HG02610 (cell line): ENCODE measurements at regions not wholly inside any gene's neighbourhood (a gene's known extent, or its start where the extent isn't known, plus 50 kb on each side); places are given as distances from the start of the nearest gene placed in this dataset.
"Not testable (repeated sequence)": the region's sequence is repeated elsewhere in the genome, so short reads cannot be mapped to it uniquely, and the experiment has no call there.

Source experiments
- ATAC-seq: cut with Tn5 transposase; IDR thresholded peaks from one replicate; pipeline ENCODE4 v1.9.1; 2021; ENCODE audit warnings: mild to moderate bottlenecking, moderate library complexity; ENCODE audit not compliant: unreplicated experiment

DNA sequence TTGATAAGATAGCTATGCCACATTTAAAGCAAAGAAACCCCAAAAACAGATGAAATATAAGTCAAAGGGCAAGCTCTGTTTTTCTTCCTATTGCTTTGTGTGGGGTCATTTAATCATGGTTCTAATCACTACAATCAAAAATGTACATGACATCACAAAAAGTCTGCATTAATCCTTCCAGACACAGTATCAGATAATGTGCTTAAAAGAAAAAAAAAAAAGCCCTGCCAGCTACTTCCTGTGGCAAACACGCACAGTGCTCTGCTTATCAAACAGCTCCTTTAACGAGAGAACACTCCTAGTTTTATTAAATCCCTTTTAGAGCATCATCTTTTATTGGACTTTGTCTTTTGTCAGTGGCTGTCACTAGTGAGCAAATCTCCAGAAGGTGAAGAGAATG, 1005.8 kb downstream of the GATA3 start:
- ATAC-seq: no peak

DNA sequence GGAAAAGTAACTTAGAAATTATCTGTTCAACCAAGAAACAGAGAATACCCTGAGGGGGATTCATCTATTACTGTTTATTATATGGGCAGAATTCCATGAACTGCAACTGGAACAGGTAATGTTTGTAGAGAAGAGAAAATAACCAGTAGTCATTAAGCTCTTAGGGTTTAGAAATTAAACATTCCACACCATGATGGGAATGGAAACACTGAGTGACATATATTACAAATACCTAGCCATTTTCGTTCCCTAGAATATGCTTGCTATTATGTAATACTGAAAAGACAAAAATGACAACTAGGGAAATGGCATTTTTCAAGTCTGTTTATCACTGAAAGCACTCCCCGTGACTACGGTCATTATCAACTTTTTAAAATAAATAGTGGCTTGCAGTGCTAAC, 1007.4 kb downstream of the GATA3 start:
- no peak for ATAC-seq

DNA sequence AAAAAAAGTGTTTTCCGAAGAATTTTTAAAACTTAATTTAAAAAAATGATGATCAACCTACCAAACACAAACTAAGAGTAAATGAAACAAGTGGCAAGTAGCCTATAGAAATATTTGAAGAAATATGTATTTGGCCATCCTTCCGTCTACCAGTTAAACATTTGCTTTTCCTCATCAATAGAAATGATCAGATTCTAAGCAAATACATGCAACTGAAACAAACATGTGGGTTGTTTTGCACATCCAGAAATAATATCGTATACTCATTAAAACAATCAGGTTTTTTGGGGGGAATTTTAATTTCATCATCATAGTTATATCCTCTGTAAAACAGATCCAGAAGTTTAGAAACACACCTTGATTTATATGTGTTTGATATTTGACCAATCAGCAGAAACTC, 1011.7 kb downstream of the GATA3 start:
- no peak for ATAC-seq

DNA sequence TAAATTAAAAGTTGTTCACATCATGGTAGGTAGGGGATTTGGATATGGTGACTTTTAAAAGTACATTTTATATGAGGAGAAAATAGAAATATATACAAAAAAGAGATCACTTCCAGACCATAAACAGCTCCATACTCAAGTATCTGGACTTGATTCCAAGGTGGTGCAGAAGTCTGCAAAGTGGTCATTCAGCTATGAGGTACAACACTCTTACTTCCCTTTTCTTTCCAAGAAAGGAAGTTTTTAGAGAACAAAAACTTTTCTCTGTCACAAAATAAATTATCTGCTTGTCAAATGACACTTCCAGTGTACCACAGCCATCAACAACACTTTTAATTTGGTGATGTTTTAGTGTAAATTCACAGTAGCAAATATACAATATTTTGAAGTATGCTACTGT, 1013.5 kb downstream of the GATA3 start:
- no peak for ATAC-seq

DNA sequence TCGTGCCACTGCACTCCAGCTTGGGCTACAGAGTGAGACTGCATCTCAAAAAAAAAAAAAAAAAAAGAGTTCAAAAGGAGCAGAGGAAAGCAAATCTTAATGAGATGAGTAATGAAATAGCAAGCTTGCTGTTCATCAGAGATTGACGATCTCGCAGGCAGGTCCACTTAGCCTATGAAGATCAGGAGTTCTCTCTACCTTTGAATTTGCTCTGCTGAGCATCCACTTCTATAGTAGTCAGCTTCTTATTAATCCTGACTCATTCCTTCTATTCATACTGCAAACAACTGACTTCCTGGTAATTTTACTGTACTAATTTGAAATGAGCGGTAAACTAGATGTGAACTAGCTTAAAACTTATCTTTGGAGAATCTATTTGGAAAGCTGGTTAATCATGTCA, 1014.6 kb downstream of the GATA3 start:
- ATAC-seq: no peak

DNA sequence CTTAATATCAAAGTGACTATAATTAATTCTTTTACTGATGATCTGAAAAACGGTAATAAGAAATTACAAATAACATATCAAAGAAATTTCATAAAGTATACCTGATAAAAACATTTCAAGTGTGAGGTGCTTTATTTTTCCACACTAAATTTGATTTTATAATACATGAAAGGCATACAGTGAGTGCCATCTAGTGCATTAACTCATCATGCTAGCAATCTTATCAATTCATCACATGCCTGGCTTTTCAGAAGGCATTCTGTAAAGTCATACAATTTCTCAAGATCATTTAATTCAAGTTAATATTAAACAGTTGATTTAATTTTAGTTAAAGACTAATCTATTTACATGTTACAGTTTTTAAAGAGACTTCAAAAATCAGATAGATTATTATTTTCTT, 1020.9 kb downstream of the GATA3 start:
- no peak for ATAC-seq

DNA sequence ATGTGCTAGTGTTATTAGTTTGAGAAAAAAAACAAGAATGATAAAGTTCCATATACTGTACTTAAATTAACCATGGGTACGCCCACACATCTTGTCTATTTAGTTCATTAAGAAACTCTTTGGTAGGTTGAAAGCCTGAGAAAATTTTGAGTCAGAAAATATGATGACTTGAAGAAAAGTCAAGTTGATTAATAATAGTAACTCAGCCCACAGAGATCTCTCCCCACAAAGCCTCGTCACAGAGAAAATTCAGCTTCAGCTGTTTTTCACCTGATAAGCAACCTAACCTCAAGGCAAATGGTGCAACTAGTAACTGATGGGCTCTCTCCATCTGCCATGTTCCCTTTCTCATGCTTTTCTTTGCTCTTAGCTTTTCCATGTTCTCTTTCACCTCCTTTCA, 1021.6 kb downstream of the GATA3 start:
- no peak for ATAC-seq

DNA sequence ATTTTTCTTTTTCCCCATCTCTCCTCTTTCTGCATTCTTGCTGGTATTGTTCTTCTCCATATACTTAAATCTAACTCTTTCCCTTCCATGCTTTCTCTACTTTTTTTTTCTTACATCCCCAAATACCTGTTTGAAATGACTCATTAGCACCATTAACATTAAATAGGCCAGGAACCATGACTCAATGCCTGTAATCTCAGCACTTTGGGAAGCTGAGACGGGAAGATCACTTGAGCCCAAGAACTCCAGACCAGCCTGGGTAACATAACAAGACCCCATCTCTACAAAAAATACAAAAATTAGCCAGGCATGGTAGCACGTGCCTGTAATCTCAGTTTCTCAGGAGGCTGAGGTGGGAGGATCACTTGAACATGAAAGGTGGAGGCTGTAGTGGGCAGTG, 1026.8 kb downstream of the GATA3 start:
- ATAC-seq: no peak

DNA sequence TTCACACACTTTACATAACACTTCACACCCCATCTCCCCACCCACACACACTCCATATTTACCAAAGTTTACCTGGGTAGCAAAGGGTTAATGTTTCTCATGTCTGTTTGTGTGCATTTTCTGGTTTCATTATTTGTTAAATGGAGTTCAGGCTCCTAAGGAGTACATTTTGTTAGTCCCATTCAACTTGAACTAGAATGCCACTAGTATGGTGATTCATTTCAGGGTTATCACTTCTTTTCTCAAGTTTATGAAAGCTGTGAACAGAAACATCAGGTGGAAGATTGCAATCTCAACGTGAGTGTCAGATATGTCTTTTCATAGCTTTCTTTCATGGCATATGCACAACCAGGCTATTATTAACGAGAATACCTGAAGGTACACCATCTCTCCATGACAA, 1027.5 kb downstream of the GATA3 start:
- ATAC-seq: no peak

DNA sequence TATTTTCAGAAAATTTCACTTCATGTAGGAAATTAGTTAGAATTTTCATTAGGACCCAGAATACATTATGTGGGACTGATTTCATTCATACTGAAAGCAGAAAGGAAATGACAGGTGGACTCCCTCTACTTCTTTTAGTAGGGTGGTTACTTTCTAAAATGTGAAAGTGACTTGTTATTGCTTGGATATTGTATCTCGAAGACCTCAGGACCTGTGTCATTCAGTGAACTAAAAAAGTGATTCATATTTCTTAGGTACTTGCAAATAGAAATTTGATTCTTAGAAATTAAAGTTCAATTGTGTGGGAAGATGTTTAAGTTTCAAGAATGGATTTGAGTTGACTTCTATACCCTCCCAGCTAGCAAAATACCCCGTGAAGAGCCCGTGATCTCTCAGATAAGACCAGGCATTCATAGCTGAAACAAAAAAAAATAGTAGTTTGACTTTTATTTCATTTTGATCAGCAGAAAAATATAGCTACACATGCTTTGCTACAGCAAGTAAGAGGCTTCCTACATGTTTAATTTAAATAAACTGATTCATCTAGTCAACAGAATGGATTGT, 1037.1 kb downstream of the GATA3 start:
- ATAC-seq: no peak

DNA sequence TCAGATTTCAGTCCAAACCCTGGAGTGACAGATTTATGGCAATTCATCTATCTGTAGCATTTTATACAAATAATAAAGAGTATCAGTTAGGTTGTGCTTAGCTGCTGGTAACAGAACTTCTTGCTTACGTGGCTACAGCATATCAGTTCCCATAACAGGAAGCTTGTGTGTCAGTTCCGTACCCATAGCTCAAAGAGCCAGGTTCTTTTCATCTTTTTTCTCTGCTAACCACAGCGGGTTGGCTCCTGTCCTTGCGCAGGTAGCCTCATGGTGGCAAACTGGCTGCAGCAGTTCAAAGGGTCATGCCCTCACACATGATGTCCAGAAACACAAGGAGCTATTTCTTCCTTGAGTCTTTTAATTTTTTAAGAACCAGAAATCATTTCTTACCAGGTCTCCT, 1041.8 kb downstream of the GATA3 start:
- no peak for ATAC-seq

DNA sequence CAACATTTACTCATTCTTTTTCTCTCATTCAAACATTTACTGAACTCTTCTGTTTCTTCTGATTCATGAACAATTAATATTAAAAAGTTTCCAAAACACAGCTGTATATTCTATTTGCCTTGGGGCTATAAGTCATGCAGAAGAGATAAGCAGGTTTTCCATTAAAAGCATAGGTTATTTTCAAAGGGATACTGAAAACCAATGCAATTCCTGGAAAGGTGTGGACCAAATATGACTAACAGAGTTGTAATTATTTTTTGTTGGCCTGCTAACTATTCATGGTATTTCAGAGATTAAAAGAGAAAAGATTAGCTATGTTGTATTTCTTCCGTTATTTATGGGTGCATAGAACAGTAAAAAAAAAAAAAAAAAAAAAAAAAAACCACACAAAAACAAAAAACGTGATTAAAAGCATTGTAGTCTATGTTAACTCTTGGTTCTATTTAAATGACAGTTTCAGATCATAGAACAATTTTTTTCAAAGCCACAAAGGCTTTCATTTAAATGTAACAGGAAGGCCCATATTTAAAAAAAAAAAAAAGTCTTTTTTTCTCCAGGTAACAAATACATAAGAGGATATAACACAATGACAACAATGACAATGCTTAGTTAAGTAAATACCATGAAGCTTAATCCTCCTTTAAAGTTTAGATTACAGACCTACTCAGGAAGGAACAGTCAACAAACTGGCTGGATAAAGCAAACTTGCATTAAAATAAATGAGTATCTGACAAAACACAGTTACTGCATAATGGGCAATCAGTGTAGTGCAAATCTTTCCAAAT, 1042.9 kb downstream of the GATA3 start:
- ATAC-seq: no peak

DNA sequence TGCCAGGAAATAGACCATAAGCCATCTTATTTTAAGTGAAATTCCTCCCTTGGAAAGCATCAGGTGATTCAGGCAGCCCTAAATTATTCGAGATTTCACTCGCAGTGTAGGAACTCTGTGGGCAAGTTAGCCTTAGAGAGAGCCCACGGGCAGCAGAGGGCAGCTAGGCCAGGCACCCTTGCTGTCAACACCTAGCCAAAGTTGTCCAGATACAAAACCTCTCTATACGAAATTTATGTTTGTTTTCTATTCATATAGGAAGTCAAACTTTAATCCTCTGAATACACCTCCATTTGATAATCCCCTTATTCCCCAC, 1043.5 kb downstream of the GATA3 start:
- ATAC-seq: no peak

DNA sequence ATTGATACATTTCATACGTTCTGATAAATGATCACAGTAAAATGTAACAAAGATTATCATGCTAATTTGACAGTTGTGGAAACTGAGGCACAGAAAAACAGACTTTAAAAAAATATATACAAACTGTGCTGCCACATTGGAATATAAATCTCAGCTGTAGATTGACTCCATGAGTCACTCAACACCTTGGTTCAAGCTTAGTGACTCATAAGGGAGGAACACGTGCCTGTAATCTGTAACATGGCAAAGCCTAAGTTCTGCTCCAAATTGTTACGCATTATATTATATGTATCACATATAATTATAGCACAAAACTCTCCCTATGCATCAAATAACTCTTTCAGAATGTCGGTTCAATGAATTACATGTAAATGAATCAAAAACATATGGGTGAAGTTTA, 1047.5 kb downstream of the GATA3 start:
- ATAC-seq: no peak

DNA sequence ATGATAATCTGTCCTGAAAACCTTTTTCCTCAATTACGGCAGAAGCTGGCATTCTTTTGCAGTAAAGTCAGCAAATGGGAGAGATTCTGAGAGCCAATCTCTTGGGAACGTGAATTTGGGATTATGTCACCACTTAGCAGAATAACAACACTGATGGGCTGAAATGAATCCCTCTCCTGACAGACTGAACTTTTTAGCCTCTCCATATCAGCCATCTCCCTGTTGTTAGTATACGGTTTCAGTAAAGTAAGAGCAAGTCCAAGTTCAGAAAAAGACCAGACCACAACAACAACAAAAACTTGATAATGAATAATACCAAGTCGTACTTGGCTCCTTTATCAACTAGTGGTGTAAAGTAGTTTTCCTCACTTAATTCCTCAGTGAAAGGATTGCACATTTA, 1048.8 kb downstream of the GATA3 start:
- ATAC-seq: no peak

DNA sequence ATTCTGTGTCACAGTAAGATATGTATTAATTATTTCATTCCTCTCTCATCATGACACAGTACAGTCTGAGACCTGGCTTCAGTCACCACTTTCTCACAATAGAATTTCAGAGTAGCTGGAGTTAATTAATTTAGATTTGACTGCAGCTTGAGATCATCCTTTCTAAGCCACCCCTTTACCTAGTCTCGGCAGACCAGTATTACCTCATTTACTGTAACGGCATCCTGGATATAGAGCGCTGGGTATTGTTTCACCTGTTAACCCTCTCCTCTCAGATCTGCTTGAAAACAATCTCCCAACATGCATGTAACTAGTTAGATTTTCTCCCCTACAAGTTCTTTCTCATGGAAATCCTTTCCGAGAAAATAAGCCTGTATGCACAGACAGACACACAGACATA, 1057.5 kb downstream of the GATA3 start:
- no peak for ATAC-seq

DNA sequence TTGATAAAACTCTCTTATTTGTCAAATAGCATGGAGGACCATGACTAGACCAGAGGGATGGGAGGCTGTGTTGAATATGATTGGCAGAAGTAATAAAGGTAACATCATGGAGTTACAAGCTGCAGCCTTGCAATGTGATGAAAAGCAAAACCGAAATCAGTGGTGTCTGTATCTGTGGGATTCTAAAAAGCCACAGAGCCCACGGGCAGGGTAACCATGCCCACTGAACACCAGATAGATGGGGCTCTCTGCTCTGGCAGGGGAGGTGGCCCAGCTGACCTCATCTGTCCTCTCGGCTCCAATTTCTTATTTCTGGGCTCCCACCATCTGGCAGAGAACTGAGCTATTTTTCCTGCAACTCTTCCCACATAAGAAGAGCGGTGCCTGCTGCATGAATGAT, 1072.2 kb downstream of the GATA3 start:
- ATAC-seq: no peak

DNA sequence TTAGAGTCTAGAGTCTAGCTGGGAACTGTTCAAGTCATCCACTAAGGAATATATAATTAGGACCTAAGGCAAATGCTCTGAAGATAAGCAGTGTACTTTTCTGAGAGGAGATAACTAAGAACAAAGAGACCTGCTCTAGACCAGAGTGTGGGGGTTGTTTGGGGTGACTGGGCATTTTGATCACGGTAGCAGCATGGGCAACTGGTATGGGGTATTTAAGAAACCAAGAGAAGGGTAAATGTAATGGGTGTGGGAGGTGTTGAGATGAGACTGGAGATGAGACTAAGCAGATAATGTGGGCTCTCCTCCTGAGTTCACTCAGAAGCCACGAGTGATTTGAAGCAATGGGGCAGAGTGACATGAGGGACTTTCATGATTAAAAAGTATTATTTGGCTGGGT, 1082.9 kb downstream of the GATA3 start:
- ATAC-seq: no peak

DNA sequence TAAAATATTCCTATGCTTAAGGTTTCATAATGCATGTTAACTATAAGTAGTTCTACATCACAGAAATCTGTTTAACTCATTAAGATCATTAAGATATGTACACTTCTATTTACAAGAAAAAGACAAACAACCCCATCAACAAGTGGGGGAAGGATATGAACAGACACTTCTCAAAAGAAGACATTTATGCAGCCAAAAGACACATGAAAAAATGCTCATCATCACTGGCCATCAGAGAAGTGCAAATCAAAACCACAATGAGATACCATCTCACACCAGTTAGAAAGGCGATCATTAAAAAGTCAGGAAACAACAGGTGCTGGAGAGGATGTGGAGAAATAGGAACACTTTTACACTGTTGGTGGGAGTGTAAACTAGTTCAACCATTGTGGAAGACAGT, 1084.3 kb downstream of the GATA3 start:
- not testable (repeated sequence) for ATAC-seq

DNA sequence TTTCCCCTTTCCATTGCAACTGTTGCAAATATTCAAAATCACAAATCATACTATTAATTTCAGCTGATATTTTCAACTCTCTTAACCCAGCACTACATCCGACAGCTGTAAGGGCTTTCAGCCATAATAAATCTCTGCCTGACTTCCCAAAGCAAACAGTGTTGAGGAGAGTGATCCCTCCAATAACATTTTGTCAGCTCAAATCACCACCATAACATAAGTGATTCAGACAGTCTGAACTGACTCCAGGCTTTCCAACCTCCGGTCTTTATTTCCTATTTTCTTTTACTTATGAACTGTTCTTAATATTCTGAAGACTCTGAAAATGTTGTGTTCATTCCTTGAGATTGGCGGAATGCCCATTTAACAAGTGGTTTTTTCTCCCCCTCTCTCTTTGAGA, 1085.9 kb downstream of the GATA3 start:
- no peak for ATAC-seq

DNA sequence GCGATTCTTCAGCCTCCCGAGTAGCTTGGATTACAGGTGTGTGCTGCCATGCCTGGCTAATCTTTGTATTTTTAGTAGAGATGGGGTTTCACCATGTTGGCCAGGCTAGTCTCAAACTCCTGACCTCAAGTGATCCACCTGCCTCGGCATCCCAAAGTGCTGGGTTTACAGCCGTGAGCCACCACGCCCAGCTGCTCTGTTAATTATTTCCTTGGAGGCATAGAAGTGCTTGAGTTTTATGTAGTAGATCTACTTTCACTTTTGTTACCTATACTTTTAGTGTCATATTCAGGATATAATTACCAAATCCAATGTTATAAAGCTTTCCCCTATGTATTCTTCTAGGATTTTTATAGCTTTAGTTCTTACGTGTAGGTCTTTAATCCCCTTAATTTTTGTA, 1093.0 kb downstream of the GATA3 start:
- ATAC-seq: no peak

DNA sequence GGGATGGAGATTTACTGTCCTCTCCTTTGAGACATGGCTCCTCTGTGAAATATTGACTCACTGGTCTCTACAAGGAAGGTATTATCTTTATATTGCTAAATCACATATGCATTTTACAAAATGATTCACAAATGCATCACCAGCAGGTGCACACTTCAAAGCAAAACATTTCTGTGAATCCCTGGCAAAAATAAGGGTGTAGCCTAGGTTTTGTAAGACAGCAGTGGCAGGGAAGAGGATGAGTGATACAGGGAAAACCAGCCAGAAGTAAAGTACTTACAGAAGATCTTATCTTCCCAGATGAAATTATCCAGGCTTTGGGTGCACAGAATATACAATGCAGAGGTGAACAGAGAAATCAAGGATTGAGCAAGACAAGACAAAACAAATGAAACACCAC, 1094.6 kb downstream of the GATA3 start:
- no peak for ATAC-seq

DNA sequence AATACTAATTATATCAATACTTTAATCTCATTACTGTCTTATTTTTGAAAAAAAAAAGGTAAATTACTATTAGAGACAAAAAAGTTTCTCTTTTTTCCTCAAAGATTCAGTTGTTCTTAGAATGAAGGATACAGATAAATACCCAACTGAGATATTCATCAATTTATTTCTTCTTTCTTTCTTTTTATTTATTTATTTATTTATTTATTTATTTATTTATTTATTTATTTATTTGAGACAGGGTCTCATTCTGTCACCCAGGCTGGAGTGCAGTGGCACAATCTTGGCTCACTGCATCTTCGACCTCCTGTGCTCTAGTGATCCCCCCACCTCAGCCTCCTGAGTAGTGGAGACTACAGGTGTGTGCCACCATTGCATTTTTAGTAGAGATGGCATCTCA, 1098.6 kb downstream of the GATA3 start:
- not testable (repeated sequence) for ATAC-seq
